CD4-positive, alpha-beta T cell (primary cell): ENCODE measurements at regions not wholly inside any gene's neighbourhood (a gene's known extent, or its start where the extent isn't known, plus 50 kb on each side); places are given as distances from the start of the nearest gene placed in this dataset.

Source experiments
- ATAC-seq: fragments of 200-7000 bp; cut with Tn5 transposase; one replicate; pipeline ENCODE4 v1.10.0; 2022; ENCODE audit warnings: mild to moderate bottlenecking; ENCODE audit not compliant: poor library complexity
- CTCF ChIA-PET: fragments of 350-600 bp; sonication (Branson Sonifier 250); formaldehyde crosslinking; loops from one replicate; lab custom pipeline; 2021; ENCODE audit warnings: antibody characterized with exemption, inconsistent platforms; lab: Charles Lee
- POLR2A ChIA-PET: fragments of 350-600 bp; sonication (Branson Sonifier 250); formaldehyde crosslinking; loops from one replicate; lab custom pipeline; 2021; ENCODE audit warnings: antibody characterized with exemption, inconsistent platforms; lab: Charles Lee
- DNase-seq, 14 experiments: peaks; one replicate each; pipeline ENCODE4 v3.0.0-alpha.2; 2013 to 2020; ENCODE audit warnings: mixed read lengths in 2 of 14
- H3K27ac ChIP-seq, 2 donors: one replicate each; pipeline versions ENCODE4 v1.5.1 to v1.7.0; 2013; ENCODE audit warnings: low read length in 2 of 2, low read depth in 1 of 2, mild to moderate bottlenecking in 1 of 2
- H3K27me3 ChIP-seq, 2 experiments: 1 replicate in 1 of 2; 2 replicates in 1 of 2; pipeline versions ENCODE4 v1.6.1 to v1.7.0; 2013; ENCODE audit warnings: low read length in 2 of 2, control low read depth in 1 of 2, mild to moderate bottlenecking in 1 of 2, moderate library complexity in 1 of 2; ENCODE audit not compliant: insufficient read depth in 2 of 2, control insufficient read depth in 1 of 2
- H3K36me3 ChIP-seq: one replicate; pipeline ENCODE4 v1.6.1; 2013; ENCODE audit warnings: low read length, control low read depth; ENCODE audit not compliant: insufficient read depth
- H3K4me1 ChIP-seq: one replicate; pipeline ENCODE4 v1.6.1; 2013; ENCODE audit warnings: low read length, control low read depth; ENCODE audit not compliant: insufficient read depth
- H3K4me3 ChIP-seq: one replicate; pipeline ENCODE4 v1.5.1; 2013; ENCODE audit warnings: mild to moderate bottlenecking, low read length, moderate library complexity
- H3K9me3 ChIP-seq, 2 experiments: 1 replicate in 1 of 2; 2 replicates in 1 of 2; pipeline versions ENCODE4 v1.6.1 to v1.7.0; 2013; ENCODE audit warnings: low read length in 2 of 2, mild to moderate bottlenecking in 2 of 2, control low read depth in 1 of 2, moderate library complexity in 1 of 2; ENCODE audit not compliant: control insufficient read depth in 1 of 2, insufficient read depth in 1 of 2
- H3K27ac Mint-ChIP-seq: one replicate; pipeline ENCODE4 v1.8.0; 2020; ENCODE audit warnings: mixed read lengths
- H3K27me3 Mint-ChIP-seq: one replicate; pipeline ENCODE4 v1.8.0; 2021; ENCODE audit warnings: mixed read lengths
- H3K36me3 Mint-ChIP-seq: one replicate; pipeline ENCODE4 v1.8.0; 2021; ENCODE audit warnings: low read depth, mixed read lengths
- H3K4me1 Mint-ChIP-seq: one replicate; pipeline ENCODE4 v1.8.0; 2021; ENCODE audit warnings: low read depth, mixed read lengths
- H3K4me3 Mint-ChIP-seq: one replicate; pipeline ENCODE4 v1.8.0; 2020; ENCODE audit warnings: mild to moderate bottlenecking, mixed read lengths
- H3K9me3 Mint-ChIP-seq: one replicate; pipeline ENCODE4 v1.8.0; 2020; ENCODE audit warnings: mixed read lengths
- CTCF ChIP-seq: fragments of 200-600 bp; IDR thresholded peaks from one replicate; pipeline ENCODE4 v1.8.0; 2022; ENCODE audit warnings: antibody characterized with exemption, mild to moderate bottlenecking
- intact Hi-C, 2 experiments: fragments of 100-400 bp; cut with DNase I in 1 of 2; cut with micrococcal nuclease in 1 of 2; formaldehyde crosslinking; loops; one replicate each; pipeline versions ENCODE4 v1.15.1 to v1.9.0; 2023 to 2025; cut with DNase I, micrococcal nuclease

- Mint-ChIP-seq H3K4me3 (no peak overlapping the region), H3K36me3 (no peaks in the 10 kb centered on the region), H3K9me3 (no peaks in the 10 kb centered on the region), H3K4me1 (no peaks in the 10 kb centered on the region), H3K27me3 (peaks cover 54% of the 10 kb centered on the region), H3K27ac (no peak overlapping the region)
- POLR2A ChIA-PET: no interaction called here
- H3K4me3 ChIP-seq: no peak overlapping the region
- TF ChIP-seq CTCF: no peak
- H3K27me3 ChIP-seq: peaks cover 21 to 43% of the 10 kb centered on the region in 2 experiments
- H3K9me3 ChIP-seq: peaks cover 0 to 6% of the 10 kb centered on the region in 2 experiments
- no peak for DNase-seq
- H3K27ac ChIP-seq: no peak overlapping the region
- no peak for ATAC-seq
- CTCF ChIA-PET: no interaction called here
- intact Hi-C loops: no loop called here
- H3K4me1 ChIP-seq: no peaks in the 10 kb centered on the region
- no peaks in the 10 kb centered on the region for H3K36me3 ChIP-seq
Observed at GRCh38 chr1:22340066-22340465, 111.6 kb upstream of the ZBTB40 start.

- no peaks in the 10 kb centered on the region for H3K4me1 ChIP-seq
- peaks cover 18 to 46% of the 10 kb centered on the region in 2 experiments for H3K27me3 ChIP-seq
- CTCF ChIA-PET: no interaction called here
- H3K36me3 ChIP-seq: no peaks in the 10 kb centered on the region
- H3K27me3 Mint-ChIP-seq: peaks cover 60% of the 10 kb centered on the region
- H3K4me1 Mint-ChIP-seq: no peaks in the 10 kb centered on the region
- DNase-seq: no peak
- H3K9me3 Mint-ChIP-seq: no peaks in the 10 kb centered on the region
- no peak for TF ChIP-seq CTCF
- H3K4me3 ChIP-seq: no peak overlapping the region
- no peak overlapping the region for H3K27ac ChIP-seq
- no peak overlapping the region for H3K27ac Mint-ChIP-seq
- H3K36me3 Mint-ChIP-seq: no peaks in the 10 kb centered on the region
- peaks cover 0 to 6% of the 10 kb centered on the region in 2 experiments for H3K9me3 ChIP-seq
- POLR2A ChIA-PET: no interaction called here
- intact Hi-C loops: no loop called here
- H3K4me3 Mint-ChIP-seq: no peak overlapping the region
- ATAC-seq: no peak
Observed at GRCh38 chr1:22340873-22341272, 110.8 kb upstream of the ZBTB40 start.

- Mint-ChIP-seq H3K27me3 (peaks cover 69% of the 10 kb centered on the region), H3K4me3 (no peak overlapping the region), H3K27ac (no peak overlapping the region), H3K4me1 (no peaks in the 10 kb centered on the region), H3K9me3 (no peaks in the 10 kb centered on the region), H3K36me3 (no peaks in the 10 kb centered on the region)
- intact Hi-C loops: no loop called here
- CTCF ChIA-PET: no interaction called here
- Histone ChIP-seq H3K36me3 (no peaks in the 10 kb centered on the region), H3K9me3 (peaks cover 0 to 6% of the 10 kb centered on the region in 2 experiments), H3K27me3 (peaks cover 16 to 46% of the 10 kb centered on the region in 2 experiments), H3K27ac (no peak overlapping the region), H3K4me3 (no peak overlapping the region), H3K4me1 (no peaks in the 10 kb centered on the region)
- no peak for DNase-seq
- TF ChIP-seq CTCF: no peak
- ATAC-seq: no peak
- POLR2A ChIA-PET: no interaction called here
Observed at GRCh38 chr1:22341791-22342605, 109.7 kb upstream of the ZBTB40 start.
